HepG2 (cell line): ENCODE measurements at regions not wholly inside any gene's neighbourhood (a gene's known extent, or its start where the extent isn't known, plus 50 kb on each side); places are given as distances from the start of the nearest gene placed in this dataset.
"Not testable (repeated sequence)": the region's sequence is repeated elsewhere in the genome, so short reads cannot be mapped to it uniquely, and the experiment has no call there.

Source experiments
- ATAC-seq: fragments of 200-7000 bp; cut with Tn5 transposase; 3 replicates; pipeline ENCODE4 v1.9.1; 2020; ENCODE audit warnings: mild to moderate bottlenecking, moderate library complexity
- BruUV-seq: library from RNA; stranded (reverse); fragments of 400-500 nt; replicated peaks from 2 replicates; lab custom pipeline; 2021; lab: Mats Ljungman, UMichigan
- CTCF ChIA-PET: fragments of 300-600 bp; formaldehyde crosslinking; extraction: SDS; loops from one replicate; lab custom pipeline; 2021; ENCODE audit warnings: low total read pairs, inconsistent platforms, low intra/inter-chr PET ratio; lab: Yijun Ruan, JAX
- POLR2A ChIA-PET: fragments of 350-600 bp; sonication (Branson Sonifier 250); formaldehyde crosslinking; loops from one replicate; lab custom pipeline; 2020; ENCODE audit warnings: antibody characterized with exemption, inconsistent platforms; lab: Yijun Ruan, JAX
- DNase-seq: peaks from one replicate; pipeline ENCODE4 v3.0.0-alpha.2; 2015; ENCODE audit warnings: low spot score
- FAIRE-seq: peaks from 3 replicates; lab custom pipeline; 2011; peaks lifted over from hg19 to GRCh38; lab: Jason Lieb, UNC
- H2AFZ ChIP-seq: one replicate; pipeline ENCODE4 v1.6.1; 2011; ENCODE audit warnings: low read length, inconsistent platforms
- H3K27ac ChIP-seq: fragments of 300-600 bp; 3 replicates; pipeline ENCODE4 v1.8.0; 2011; ENCODE audit warnings: mixed run types, mild to moderate bottlenecking, mixed read lengths, low read length, inconsistent platforms; ENCODE audit not compliant: insufficient read depth; ENCODE audit errors: extremely low read length
- H3K27me3 ChIP-seq, 2 experiments: fragments of 200-600 bp in 1 of 2; 2 replicates in 1 of 2; 3 replicates in 1 of 2; pipeline versions ENCODE4 v1.6.0 to v1.8.0; 2011; ENCODE audit warnings: low read length in 2 of 2, mild to moderate bottlenecking in 2 of 2, moderate library complexity in 2 of 2, inconsistent platforms in 1 of 2; ENCODE audit not compliant: insufficient read depth in 2 of 2, control insufficient read depth in 1 of 2
- H3K36me3 ChIP-seq, 2 experiments: fragments of 200-600 bp in 1 of 2; replicated peaks in 1 of 2; 2 replicates in 1 of 2; 3 replicates in 1 of 2; pipeline versions ENCODE4 v1.5.1 to v1.8.0; 2011; ENCODE audit warnings: low read length in 2 of 2, inconsistent platforms in 1 of 2; ENCODE audit not compliant: insufficient read depth in 2 of 2, control insufficient read depth in 1 of 2
- H3K4me1 ChIP-seq: 2 replicates; pipeline ENCODE4 v1.5.1; 2012; ENCODE audit warnings: low read length, inconsistent platforms; ENCODE audit not compliant: insufficient read depth
- H3K4me2 ChIP-seq: 2 replicates; pipeline ENCODE4 v1.6.0; 2011; ENCODE audit warnings: low read depth, low read length, inconsistent platforms
- H3K4me3 ChIP-seq, 3 experiments: fragments of 200-600 bp in 1 of 3; sonication (generic), shearing (Covaris generic) in 1 of 3; replicated peaks in 1 of 3; 2 replicates each; pipeline ENCODE4 v1.5.1; 2011 to 2016; ENCODE audit warnings: low read length in 3 of 3, inconsistent platforms in 2 of 3, low read depth in 2 of 3, mild to moderate bottlenecking in 2 of 3, control low read depth in 1 of 3, mixed read lengths in 1 of 3; ENCODE audit not compliant: insufficient read depth in 1 of 3
- H3K79me2 ChIP-seq: one replicate; pipeline ENCODE4 v1.6.1; 2011; ENCODE audit warnings: low read length, inconsistent platforms; ENCODE audit not compliant: insufficient read depth
- H3K9ac ChIP-seq: 2 replicates; pipeline ENCODE4 v1.6.0; 2011; ENCODE audit warnings: mild to moderate bottlenecking, low read depth, low read length, inconsistent platforms; ENCODE audit not compliant: insufficient read depth
- H3K9me3 ChIP-seq: 2 replicates; pipeline ENCODE4 v1.5.1; 2012; ENCODE audit warnings: mild to moderate bottlenecking, low read length
- H4K20me1 ChIP-seq: 2 replicates; pipeline ENCODE4 v1.6.0; 2011; ENCODE audit warnings: inconsistent platforms, mild to moderate bottlenecking, low read length, moderate library complexity; ENCODE audit not compliant: insufficient read depth
- FOSL1 ChIP-seq: sonication (generic); formaldehyde crosslinking; IDR thresholded peaks from 2 replicates; pipeline ENCODE4 v1.9.0; 2021; ENCODE audit warnings: missing genetic modification reagents, borderline replicate concordance
- KDM5A ChIP-seq: fragments of 200-600 bp; sonication (generic); IDR thresholded peaks from 2 replicates; pipeline ENCODE4 v1.7.0; 2018; ENCODE audit warnings: antibody characterized with exemption, mild to moderate bottlenecking, low read length, borderline replicate concordance
- NBN ChIP-seq: fragments of 450-650 bp; conservative IDR thresholded peaks from 2 replicates; pipeline ENCODE4 v1.6.1; 2017
- STAG1 ChIP-seq: sonication (generic); formaldehyde crosslinking; IDR thresholded peaks from 2 replicates; pipeline ENCODE4 v1.4.0; 2020; ENCODE audit warnings: missing genetic modification reagents
- ZBTB21 ChIP-seq: sonication (generic); formaldehyde crosslinking; IDR thresholded peaks from 2 replicates; pipeline ENCODE4 v1.4.0; 2020; ENCODE audit warnings: missing genetic modification reagents
- ZNF121 ChIP-seq: sonication (generic); formaldehyde crosslinking; IDR thresholded peaks from 2 replicates; pipeline ENCODE4 v1.5.0; 2020; ENCODE audit warnings: mild to moderate bottlenecking, missing genetic modification reagents
- ZNF18 ChIP-seq: sonication (generic); formaldehyde crosslinking; IDR thresholded peaks from 2 replicates; pipeline ENCODE4 v1.8.0; 2022; ENCODE audit warnings: mild to moderate bottlenecking, missing genetic modification reagents; ENCODE audit not compliant: insufficient replicate concordance
- ZNF224 ChIP-seq: sonication (generic); formaldehyde crosslinking; IDR thresholded peaks from 2 replicates; pipeline ENCODE4 v1.5.0; 2020; ENCODE audit warnings: mild to moderate bottlenecking, missing genetic modification reagents
- ZNF510 ChIP-seq: sonication (generic); formaldehyde crosslinking; IDR thresholded peaks from 2 replicates; pipeline ENCODE4 v1.4.0; 2020; ENCODE audit warnings: low read depth, mild to moderate bottlenecking, missing genetic modification reagents
- ZNF772 ChIP-seq: sonication (generic); formaldehyde crosslinking; IDR thresholded peaks from 2 replicates; pipeline ENCODE4 v1.5.0; 2020; ENCODE audit warnings: mild to moderate bottlenecking, missing genetic modification reagents
- WGBS: methylation state at CpG from one replicate; pipeline ENCODE4 v1.1.6; 2017; ENCODE audit warnings: low lambda C conversion rate; 5-methylcytosine and 5-hydroxymethylcytosine counted together
- in situ Hi-C: cut with HindIII; loops from 2 replicates; pipeline ENCODE4 v1.10.0; 2017; ENCODE audit warnings: low pct_unique_long_range_greater_than_20kb; ENCODE audit not compliant: extremely low pct_ligation_motif_present
- intact Hi-C: fragments of 100-400 bp; cut with micrococcal nuclease; formaldehyde crosslinking; loops from one replicate; pipeline ENCODE4 v1.10.0; 2022; ENCODE audit not compliant: unreplicated experiment
- TF ChIP-seq, protein P1 (sequence below): sonication (generic); formaldehyde crosslinking; IDR thresholded peaks from 2 replicates; pipeline ENCODE4 v1.5.1; 2020; ENCODE audit warnings: mild to moderate bottlenecking, missing genetic modification reagents, borderline replicate concordance

- ATAC-seq, H3K4me3 ChIP-seq, H3K4me2 ChIP-seq, H3K27ac ChIP-seq, H4K20me1 ChIP-seq, H3K4me1 ChIP-seq, CTCF ChIA-PET, H3K9me3 ChIP-seq, in situ Hi-C loops, H3K27me3 ChIP-seq, H3K9ac ChIP-seq, H3K36me3 ChIP-seq, FAIRE-seq, H2AFZ ChIP-seq, BruUV-seq, POLR2A ChIA-PET, H3K79me2 ChIP-seq, DNase-seq: not testable (repeated sequence)
- 74% methylated on average over 5 of the region's 5 CpGs for WGBS
- intact Hi-C loops, result loop anchor here (10.0 kb wide), 1 partner anchor 160 kb away; no protein-coding TSS in a partner anchor
Observed at GRCh38 chr2:230634721-230635313, 77.8 kb upstream of the CAB39 start.

DNA sequence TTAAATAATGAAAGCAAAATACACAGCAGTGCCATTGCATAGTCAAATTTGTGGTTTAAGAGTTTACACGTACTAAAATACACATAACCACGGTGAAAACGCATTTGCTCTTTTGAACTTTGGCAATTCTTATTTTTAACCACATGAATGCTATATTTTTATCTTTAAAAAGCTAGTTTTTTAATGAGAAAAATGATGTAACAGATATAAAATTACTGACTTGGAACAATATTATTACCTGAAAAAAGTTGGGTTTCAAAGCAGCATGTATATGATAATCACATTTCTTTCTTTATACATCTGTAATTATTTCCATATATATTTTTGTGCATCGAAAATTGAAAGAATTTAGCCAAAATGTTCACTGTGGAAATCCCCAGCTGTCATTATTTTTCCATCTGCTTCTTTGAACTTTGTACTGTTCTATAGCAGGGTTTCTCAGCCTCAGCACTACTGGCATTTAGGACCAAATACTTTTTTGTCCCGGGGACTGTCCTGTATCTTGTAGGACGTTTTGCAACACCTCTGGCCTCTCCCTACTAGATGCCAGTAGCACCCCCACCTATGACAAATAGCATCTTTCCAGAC, 75.9 kb upstream of the CAB39 start:
- no peaks in the 10 kb centered on the region for H3K9me3 ChIP-seq
- POLR2A ChIA-PET, result no interaction called here
- no TSS peak for BruUV-seq
- H3K27me3 ChIP-seq, result no peaks in the 10 kb centered on the region; a peak in 1 of 5 replicates
- no peak overlapping the region for H2AFZ ChIP-seq
- in situ Hi-C loops, result no loop called here
- intact Hi-C loops, result loop anchor here (10.0 kb wide), 1 partner anchor 158 kb away; no protein-coding TSS in a partner anchor
- CTCF ChIA-PET, result no interaction called here
- no peaks in the 10 kb centered on the region for H3K79me2 ChIP-seq
- H3K4me1 ChIP-seq, result no peaks in the 10 kb centered on the region
- no peak overlapping the region for H3K27ac ChIP-seq
- ATAC-seq (no peak), DNase-seq (no peak)
- H3K9ac ChIP-seq, result no peak overlapping the region
- WGBS, result 2% methylated on average over 6 of the region's 6 CpGs
- no peak overlapping the region for H3K4me2 ChIP-seq
- TF ChIP-seq ZNF510 (CRISPR knock-in tag), result no peak
- no peak for TF ChIP-seq ZNF772 (CRISPR knock-in tag)
- TF ChIP-seq NBN, result no peak
- no peak for TF ChIP-seq ZNF121
- TF ChIP-seq ZBTB21 (CRISPR knock-in tag), result no peak
- TF ChIP-seq, protein P1, sequence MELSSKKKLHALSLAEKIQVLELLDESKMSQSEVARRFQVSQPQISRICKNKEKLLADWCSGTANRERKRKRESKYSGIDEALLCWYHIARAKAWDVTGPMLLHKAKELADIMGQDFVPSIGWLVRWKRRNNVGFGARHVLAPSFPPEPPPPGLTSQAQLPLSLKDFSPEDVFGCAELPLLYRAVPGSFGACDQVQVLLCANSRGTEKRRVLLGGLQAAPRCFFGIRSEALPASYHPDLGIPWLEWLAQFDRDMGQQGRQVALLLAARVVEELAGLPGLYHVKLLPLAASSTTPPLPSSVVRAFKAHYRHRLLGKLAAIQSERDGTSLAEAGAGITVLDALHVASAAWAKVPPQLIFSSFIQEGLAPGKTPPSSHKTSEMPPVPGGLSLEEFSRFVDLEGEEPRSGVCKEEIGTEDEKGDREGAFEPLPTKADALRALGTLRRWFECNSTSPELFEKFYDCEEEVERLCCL, result no peak
- TF ChIP-seq STAG1 (CRISPR knock-in tag), result no peak
- no peak for TF ChIP-seq ZNF224 (CRISPR knock-in tag)
- TF ChIP-seq KDM5A, result no peak
- no peak for TF ChIP-seq ZNF18 (CRISPR knock-in tag)
- no peak for TF ChIP-seq FOSL1 (CRISPR knock-in tag)
- TF ChIP-seq, all 625 proteins: peak for 0
- Histone ChIP-seq H3K36me3 (no peaks in the 10 kb centered on the region), H4K20me1 (no peaks in the 10 kb centered on the region), H3K4me3 (no peak overlapping the region)
- FAIRE-seq, result no peak
